ENCODE measurements at regions not wholly inside any gene's neighbourhood (a gene's known extent, or its start where the extent isn't known, plus 50 kb on each side); places are given as distances from the start of the nearest gene placed in this dataset.
A peak's percentile ranks its signal among the peaks of the same experiment; 100 is the strongest.
"Not testable (repeated sequence)": the region's sequence is repeated elsewhere in the genome, so short reads cannot be mapped to it uniquely, and the experiment has no call there.

GRCh38 chr13:79187917-79188690 lies 218.0 kb downstream of the RBM26 start:
- no peak for DNase-seq

DNA sequence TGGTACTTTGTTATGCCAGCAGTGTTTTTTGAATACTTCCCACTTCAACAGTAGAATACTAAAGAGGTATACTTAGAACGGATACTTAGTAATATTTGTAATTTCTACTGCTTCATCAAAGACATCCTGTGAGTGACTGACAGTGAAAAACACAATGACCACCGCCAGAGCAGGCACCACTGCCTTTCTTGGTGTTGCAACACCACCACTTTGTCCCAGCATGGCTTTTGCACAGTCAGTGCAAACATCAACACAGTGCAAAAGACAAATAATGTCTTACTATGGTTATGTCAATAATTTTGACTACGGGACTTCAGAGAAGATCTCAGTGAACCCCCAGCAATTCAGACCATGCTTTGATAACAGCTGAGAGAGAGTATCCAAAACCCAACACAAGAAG lies 220.5 kb downstream of the RBM26 start:
- no peak for DNase-seq

GRCh38 chr13:79183231-79183630 lies 222.8 kb downstream of the RBM26 start:
- DNase-seq: no peak

- DNase-seq: not testable (repeated sequence)
Observed at GRCh38 chr13:79173691-79174090, 232.4 kb downstream of the RBM26 start.

GRCh38 chr13:79172924-79173323 lies 233.1 kb downstream of the RBM26 start:
- not testable (repeated sequence) for DNase-seq

DNA sequence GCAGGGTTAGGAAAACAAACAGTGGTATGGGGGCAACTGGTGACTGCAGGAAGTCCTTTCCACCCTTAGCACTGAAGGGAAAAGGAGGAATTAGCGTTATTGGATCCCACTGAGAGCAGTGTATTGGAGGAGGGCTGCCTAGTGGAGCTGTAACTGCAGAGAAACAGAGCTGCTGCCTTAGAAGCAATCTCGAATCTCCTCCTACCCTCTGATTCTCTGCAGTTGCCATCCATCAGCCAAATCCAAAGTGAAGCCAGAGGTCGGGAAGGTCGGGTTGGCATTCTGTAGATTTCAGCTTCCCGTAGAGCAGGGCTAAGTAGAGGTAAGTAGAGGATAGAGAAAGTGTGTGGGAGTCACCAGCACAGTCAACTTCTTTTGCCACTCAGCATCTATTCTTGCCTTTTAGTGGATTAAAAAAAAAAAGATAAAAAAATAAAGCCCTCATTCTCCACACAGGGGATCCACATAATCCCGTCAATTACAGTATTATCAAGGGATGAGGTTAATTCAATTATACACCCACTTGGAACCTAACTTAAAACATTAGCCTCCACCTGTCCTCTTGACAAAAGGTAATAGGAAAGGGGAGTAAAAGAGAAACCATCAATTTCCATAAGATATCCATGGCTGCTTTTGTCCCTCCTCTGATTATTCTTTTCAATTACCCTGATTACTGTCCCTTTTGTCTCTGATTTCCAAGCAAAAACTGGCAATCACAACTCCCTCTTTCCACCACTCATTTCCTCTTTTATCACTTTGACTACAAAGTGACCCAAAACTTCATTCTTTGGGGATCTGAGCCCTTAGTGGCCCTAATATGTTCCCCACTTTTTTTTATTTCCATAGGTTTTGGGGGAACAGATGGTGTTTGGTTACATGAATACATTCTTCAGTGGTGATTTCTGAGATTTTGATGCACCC lies 234.7 kb downstream of the RBM26 start:
- DNase-seq: peak; percentile 43 to 77

GRCh38 chr13:79160818-79161217 lies 245.2 kb downstream of the RBM26 start:
- no peak for DNase-seq

DNA sequence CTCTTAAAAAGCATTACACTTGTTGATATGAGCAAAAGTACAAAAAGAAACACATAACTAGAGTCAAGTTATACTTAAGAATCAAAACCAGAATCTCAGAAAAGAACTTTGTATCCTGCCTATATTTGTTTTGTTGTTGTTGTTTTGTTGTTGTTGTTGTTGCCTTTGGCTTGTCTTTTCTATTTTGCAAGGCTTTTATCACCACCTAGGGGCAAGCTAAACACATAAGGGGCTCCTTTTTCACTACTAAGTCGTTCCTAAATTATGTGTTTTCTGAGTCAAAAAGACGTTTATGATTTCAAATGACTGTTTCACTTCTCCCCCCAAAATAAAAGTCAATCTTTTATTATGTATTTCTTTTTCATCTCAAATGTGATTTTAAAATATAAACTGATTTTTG lies 250.2 kb downstream of the RBM26 start:
- DNase-seq: no peak

DNA sequence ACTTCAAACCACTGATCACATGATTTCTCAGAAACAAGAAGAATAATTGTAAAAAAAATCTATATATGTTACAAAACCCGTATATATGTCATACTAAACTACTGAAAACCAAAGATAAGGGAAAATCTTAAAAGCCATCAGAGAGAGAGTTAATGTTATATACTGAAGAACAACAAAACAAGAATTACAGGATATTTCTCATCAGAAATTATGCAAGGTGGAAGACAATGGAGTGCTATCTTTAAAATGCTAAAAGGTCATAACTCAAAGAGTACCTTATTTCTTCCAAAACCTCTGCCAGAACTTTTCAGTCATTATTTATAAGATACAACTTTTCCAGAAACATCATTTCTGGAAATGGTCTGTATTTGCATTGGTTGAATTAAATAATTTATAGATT lies 256.8 kb downstream of the RBM26 start:
- DNase-seq: no peak

GRCh38 chr13:79141082-79141481 lies 265.0 kb downstream of the RBM26 start:
- DNase-seq: peak; percentile 4 to 69

DNA sequence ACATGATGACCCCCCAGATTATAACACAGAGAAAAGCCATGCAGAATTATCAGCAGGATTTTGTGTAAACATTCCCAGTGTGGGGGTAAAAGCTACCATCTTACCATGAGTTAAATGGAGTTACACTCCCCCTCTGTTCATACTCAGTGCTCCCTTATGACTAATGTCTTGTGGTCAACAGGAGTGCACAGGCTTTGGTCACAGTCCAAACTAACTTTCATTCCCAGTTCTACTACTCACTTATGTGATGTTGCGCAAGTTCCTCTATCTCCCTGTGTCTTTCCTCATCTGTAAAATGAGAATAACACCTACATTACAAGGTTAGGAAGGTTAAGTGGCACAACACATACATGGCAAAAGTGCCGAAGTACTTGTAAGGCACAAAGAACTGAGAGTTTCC lies 277.9 kb downstream of the RBM26 start:
- no peak for DNase-seq

GRCh38 chr13:79126706-79127105 lies 279.3 kb downstream of the RBM26 start:
- DNase-seq: no peak

- no peak for DNase-seq
Observed at GRCh38 chr13:79124183-79124582, 281.9 kb downstream of the RBM26 start.

- DNase-seq: peak in 1 of 2 experiments; percentile 44
Observed at GRCh38 chr13:79121286-79121685, 284.8 kb downstream of the RBM26 start.

DNA sequence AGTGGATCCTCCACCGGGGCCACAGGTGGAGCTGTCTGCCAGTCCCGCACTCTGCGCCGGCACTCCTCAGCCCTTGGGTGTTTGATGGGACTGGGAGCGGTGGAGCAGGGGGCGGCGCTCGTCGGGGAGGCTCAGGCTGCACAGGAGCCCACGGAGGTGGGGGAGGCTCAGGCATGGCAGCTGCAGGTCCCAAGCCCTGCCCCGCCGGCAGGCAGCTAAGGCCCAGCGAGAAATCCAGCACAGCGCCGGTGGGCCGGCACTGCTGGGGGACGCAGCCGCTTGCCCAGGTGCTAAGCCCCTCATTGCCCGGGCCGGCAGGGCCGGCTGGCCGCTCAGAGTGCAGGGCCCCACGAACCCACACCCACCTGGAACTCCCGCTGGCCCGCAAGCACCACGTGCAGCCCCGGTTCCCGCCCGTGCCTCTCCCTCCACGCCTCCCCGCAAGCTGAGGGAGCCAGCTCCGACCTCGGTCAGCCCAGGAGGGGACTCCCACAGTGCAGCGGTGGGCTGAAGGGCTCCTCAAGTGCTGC lies 286.4 kb downstream of the RBM26 start:
- DNase-seq: no peak

GRCh38 chr13:79112016-79112415 lies 294.0 kb downstream of the RBM26 start:
- DNase-seq: no peak

- DNase-seq: peak; percentile 20 to 85
Observed at GRCh38 chr13:79108914-79109643, 297.0 kb downstream of the RBM26 start.

DNA sequence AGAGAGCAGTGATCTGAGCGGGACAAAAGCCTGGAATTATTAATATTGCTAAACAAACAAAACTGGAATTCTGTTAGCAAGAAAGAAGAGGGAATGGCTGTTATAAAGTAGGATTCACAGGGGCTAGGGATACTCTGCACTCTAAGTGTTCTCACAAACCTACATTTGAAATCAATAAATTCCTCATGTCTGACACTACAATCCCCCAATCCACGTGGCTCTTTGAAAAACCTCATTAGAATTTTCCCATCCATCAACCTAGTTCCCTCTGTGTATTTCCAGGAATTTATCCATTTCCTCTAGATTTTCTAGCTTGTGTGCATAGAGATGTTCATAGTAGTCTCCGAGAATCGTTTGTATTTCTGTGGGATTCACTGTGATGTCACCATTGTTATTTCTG lies 307.5 kb downstream of the RBM26 start:
- DNase-seq: no peak

DNA sequence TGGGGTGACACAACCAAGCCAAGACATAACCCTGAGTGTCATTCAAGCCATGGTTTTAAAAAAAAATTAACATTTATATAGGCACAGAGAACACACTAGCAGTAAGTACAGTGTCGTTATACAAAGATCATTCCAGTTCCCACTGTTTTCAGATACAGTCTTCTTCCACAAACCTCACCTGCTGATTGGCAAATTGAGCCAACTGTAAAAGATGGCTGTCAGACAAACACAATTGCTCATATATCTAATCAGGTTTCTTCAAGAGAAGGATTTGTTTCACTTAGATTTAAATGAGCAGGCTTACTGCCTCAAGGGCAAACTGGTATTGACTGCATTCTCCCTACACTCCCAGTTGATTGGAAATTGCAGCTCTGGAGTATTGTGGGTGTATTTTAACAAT lies 308.9 kb downstream of the RBM26 start:
- no peak for DNase-seq

GRCh38 chr13:79096099-79096498 lies 310.0 kb downstream of the RBM26 start:
- no peak for DNase-seq

DNA sequence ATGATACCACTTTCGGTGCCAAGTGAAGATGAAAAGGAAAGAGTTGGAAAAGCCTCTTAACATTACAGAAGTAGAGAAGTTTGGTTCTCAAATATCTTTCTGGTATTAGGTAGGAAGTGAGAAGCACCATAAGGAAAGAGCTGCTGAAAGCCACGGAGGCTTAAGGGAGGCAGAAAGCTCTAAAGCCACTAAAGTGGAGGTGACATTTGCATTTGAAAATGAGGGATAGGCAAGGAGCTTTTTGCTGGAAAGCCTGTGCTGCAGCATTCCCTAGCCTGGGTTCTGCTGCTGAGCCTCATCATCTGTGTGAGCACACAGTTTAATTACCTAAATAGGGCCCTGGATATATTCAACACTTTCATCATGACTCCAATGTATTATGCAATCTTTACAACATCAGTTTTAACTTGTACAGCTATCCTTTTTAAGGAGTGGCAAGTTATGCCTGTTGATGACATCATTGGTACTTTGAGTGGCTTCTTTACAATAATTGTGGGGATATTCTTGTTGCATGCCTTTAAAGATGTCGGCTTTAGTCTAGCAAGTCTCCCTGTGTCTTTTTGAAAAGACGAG lies 315.4 kb downstream of the RBM26 start:
- DNase-seq: no peak

DNA sequence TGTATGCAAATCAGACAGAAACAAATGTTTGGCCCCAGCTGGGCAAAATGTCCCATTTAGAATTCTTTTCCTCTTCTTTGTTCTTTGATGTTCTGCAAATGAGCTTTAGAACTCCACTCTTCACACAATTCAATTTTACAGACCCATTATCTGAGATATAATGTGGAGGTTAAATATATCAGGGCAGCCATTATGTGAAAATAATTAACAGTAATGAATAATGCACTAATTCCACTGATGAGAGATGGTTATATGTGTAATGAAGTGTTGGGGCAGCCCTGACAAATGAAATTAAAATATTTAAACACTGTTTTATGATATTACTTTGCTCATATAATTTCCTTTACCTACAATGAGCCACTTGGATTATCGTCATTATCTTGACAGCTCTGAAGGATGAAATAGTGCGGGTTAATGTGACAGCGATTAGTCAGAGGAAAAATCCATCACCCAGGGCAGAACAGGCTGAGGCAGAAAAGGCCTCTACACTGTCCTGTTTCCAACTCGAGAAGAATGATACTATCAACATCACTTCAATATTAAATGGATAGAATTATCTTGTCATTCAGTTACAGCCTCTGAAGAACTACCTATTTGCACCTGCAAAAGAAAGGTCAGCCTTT lies 321.1 kb downstream of the RBM26 start:
- no peak for DNase-seq
